IMR-90 (cell line): ENCODE measurements at regions not wholly inside any gene's neighbourhood (a gene's known extent, or its start where the extent isn't known, plus 50 kb on each side); places are given as distances from the start of the nearest gene placed in this dataset.

Source experiments
- ATAC-seq: fragments of 200-7000 bp; cut with Tn5 transposase; 2 replicates; pipeline ENCODE4 v1.9.1; 2020; ENCODE audit warnings: low read depth, mild to moderate bottlenecking, moderate library complexity
- BruUV-seq: library from RNA; stranded (reverse); fragments of 400-500 nt; replicated peaks from 2 replicates; lab custom pipeline; 2021; lab: Mats Ljungman, UMichigan
- CTCF ChIA-PET: fragments of 300-600 bp; formaldehyde crosslinking; extraction: SDS; loops from one replicate; lab custom pipeline; 2021; ENCODE audit warnings: antibody characterized with exemption; lab: Yijun Ruan, JAX
- POLR2A ChIA-PET: fragments of 300-600 bp; sonication (Branson Sonifier 250); formaldehyde crosslinking; loops from one replicate; lab custom pipeline; 2022; ENCODE audit warnings: antibody characterized with exemption; ENCODE audit not compliant: unreplicated experiment; lab: Charles Lee
- DNase-seq: peaks from one replicate; pipeline ENCODE4 v3.0.0; 2013
- H2AFZ ChIP-seq: replicated peaks from 2 replicates; pipeline ENCODE3; 2013; ENCODE audit warnings: low read length, mild to moderate bottlenecking; ENCODE audit not compliant: poor library complexity
- H2AK5ac ChIP-seq: 2 replicates; pipeline ENCODE4 v1.6.1; 2013; ENCODE audit warnings: low read depth, low read length, inconsistent platforms
- H2AK9ac ChIP-seq: replicated peaks from 2 replicates; pipeline ENCODE3; 2013; ENCODE audit warnings: mild to moderate bottlenecking, low read depth, low read length, moderate library complexity; ENCODE audit not compliant: poor library complexity
- H2BK120ac ChIP-seq: 2 replicates; pipeline ENCODE4 v1.6.1; 2013; ENCODE audit warnings: low read depth, low read length, inconsistent platforms
- H2BK15ac ChIP-seq: 3 replicates; pipeline ENCODE4 v1.6.1; 2013; ENCODE audit warnings: low read depth, low read length, inconsistent platforms
- H2BK20ac ChIP-seq: 2 replicates; pipeline ENCODE4 v1.6.1; 2013; ENCODE audit warnings: low read depth, mild to moderate bottlenecking, inconsistent platforms, low read length, moderate library complexity
- H2BK5ac ChIP-seq: 2 replicates; pipeline ENCODE4 v1.6.1; 2013; ENCODE audit warnings: mild to moderate bottlenecking, low read depth, low read length, inconsistent platforms; ENCODE audit not compliant: poor library complexity, severe bottlenecking
- H3K14ac ChIP-seq: replicated peaks from 2 replicates; pipeline ENCODE4 v1.6.1; 2013; ENCODE audit warnings: low read depth, low read length, inconsistent platforms
- H3K18ac ChIP-seq: 2 replicates; pipeline ENCODE4 v1.6.1; 2013; ENCODE audit warnings: low read depth, low read length, control low read depth
- H3K23ac ChIP-seq: 2 replicates; pipeline ENCODE4 v1.6.1; 2013; ENCODE audit warnings: low read depth, low read length, inconsistent platforms
- H3K27ac ChIP-seq: 2 replicates; pipeline ENCODE4 v1.5.1; 2013; ENCODE audit warnings: mild to moderate bottlenecking, control low read depth, low read length; ENCODE audit not compliant: insufficient read depth
- H3K27me3 ChIP-seq: 2 replicates; pipeline ENCODE4 v1.6.1; 2013; ENCODE audit warnings: low read length; ENCODE audit not compliant: control insufficient read depth, insufficient read depth
- H3K36me3 ChIP-seq: 2 replicates; pipeline ENCODE4 v1.6.1; 2013; ENCODE audit warnings: low read length, mixed read lengths; ENCODE audit not compliant: control insufficient read depth, insufficient read depth
- H3K4ac ChIP-seq: 2 replicates; pipeline ENCODE4 v1.6.1; 2013; ENCODE audit warnings: low read depth, low read length, inconsistent platforms
- H3K4me1 ChIP-seq: 2 replicates; pipeline ENCODE4 v1.6.1; 2013; ENCODE audit warnings: low read length, mixed read lengths; ENCODE audit not compliant: control insufficient read depth, insufficient read depth
- H3K4me2 ChIP-seq: 2 replicates; pipeline ENCODE4 v1.6.1; 2013; ENCODE audit warnings: low read depth, mild to moderate bottlenecking, control low read depth, low read length, moderate library complexity
- H3K4me3 ChIP-seq: 2 replicates; pipeline ENCODE4 v1.5.1; 2013; ENCODE audit warnings: low read depth, mild to moderate bottlenecking, control low read depth, low read length, moderate library complexity; ENCODE audit not compliant: insufficient read depth
- H3K56ac ChIP-seq: 2 replicates; pipeline ENCODE4 v1.6.1; 2013; ENCODE audit warnings: low read length, inconsistent platforms; ENCODE audit not compliant: insufficient read depth; ENCODE audit errors: extremely low read depth
- H3K79me1 ChIP-seq, 2 experiments: 2 replicates each; pipeline ENCODE4 v1.6.1; 2013; ENCODE audit warnings: low read length in 2 of 2, inconsistent platforms in 1 of 2, low read depth in 1 of 2
- H3K9ac ChIP-seq: 2 replicates; pipeline ENCODE4 v1.6.1; 2013; ENCODE audit warnings: low read depth, low read length, control low read depth
- H3K9me1 ChIP-seq: 2 replicates; pipeline ENCODE4 v1.6.1; 2013; ENCODE audit warnings: low read length, inconsistent platforms; ENCODE audit not compliant: insufficient read depth
- H3K9me3 ChIP-seq: 2 replicates; pipeline ENCODE4 v1.6.1; 2013; ENCODE audit warnings: low read length; ENCODE audit not compliant: control insufficient read depth, insufficient read depth
- H4K20me1 ChIP-seq: 2 replicates; pipeline ENCODE4 v1.6.1; 2013; ENCODE audit warnings: low read length, inconsistent platforms; ENCODE audit not compliant: insufficient read depth
- H4K5ac ChIP-seq: 2 replicates; pipeline ENCODE4 v1.6.1; 2013; ENCODE audit warnings: mild to moderate bottlenecking, low read depth, low read length, control low read depth
- H4K8ac ChIP-seq, 2 experiments: 2 replicates each; pipeline ENCODE4 v1.6.1; 2013; ENCODE audit warnings: low read depth in 2 of 2, low read length in 2 of 2, control low read depth in 1 of 2, inconsistent platforms in 1 of 2
- H4K91ac ChIP-seq: 2 replicates; pipeline ENCODE4 v1.6.1; 2013; ENCODE audit warnings: low read depth, low read length, inconsistent platforms; ENCODE audit not compliant: insufficient read depth
- MAFK ChIP-seq: IDR thresholded peaks from 2 replicates; pipeline ENCODE4 v1.6.1; 2012; ENCODE audit warnings: low read depth, low read length, improper control_type of control experiment
- POLR2A ChIP-seq: IDR thresholded peaks from 2 replicates; pipeline ENCODE4 v1.6.1; 2012; ENCODE audit warnings: mild to moderate bottlenecking, low read depth, low read length
- WGBS, 2 experiments: methylation state at CpG; one replicate each; pipeline versions ENCODE4 v1.1.5 to v1.1.7; 2013; ENCODE audit warnings: missing lambda C conversion rate in 2 of 2; ENCODE audit not compliant: insufficient read length in 1 of 2; ENCODE audit errors: extremely low coverage in 2 of 2; 5-methylcytosine and 5-hydroxymethylcytosine counted together
- dilution Hi-C: fragments of 300-500 bp; cut with HindIII; formaldehyde crosslinking; loops from one replicate; pipeline ENCODE4 v1.14.3; 2018; ENCODE audit warnings: low sequenced_read_pairs; ENCODE audit not compliant: unreplicated experiment
- in situ Hi-C: fragments of 300-500 bp; cut with MboI; formaldehyde crosslinking; loops from 3 replicates; pipeline ENCODE4 v1.14.3; 2019; ENCODE audit warnings: low sequenced_read_pairs, inconsistent platforms, mixed read lengths
- intact Hi-C: fragments of 100-400 bp; cut with micrococcal nuclease; formaldehyde crosslinking; loops from 2 replicates; pipeline ENCODE4 v1.10.0; 2022

DNA sequence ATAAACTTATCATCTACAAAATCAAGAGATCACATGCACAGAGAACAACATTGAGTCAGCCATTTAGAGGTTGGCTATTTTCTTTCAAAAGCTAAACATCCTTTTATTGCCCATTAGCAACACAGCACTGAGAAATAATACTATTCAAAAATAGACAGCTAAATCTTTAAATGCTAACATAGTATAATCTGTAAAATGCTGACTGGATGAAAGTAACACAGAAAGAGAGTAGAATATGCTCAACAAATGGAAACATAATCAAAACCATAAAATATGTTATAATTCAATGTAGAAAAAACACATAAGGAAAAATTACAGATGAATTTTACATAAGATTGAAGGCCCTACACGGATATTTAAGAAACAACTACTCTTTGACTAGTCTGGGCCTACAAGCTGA is 56.5 kb upstream of the COL3A1 start:
- Histone ChIP-seq H2BK5ac (no peak overlapping the region), H2BK15ac (no peak overlapping the region), H3K23ac (no peak overlapping the region), H2AK5ac (no peak overlapping the region), H3K9me1 (no peaks in the 10 kb centered on the region), H3K14ac (no peak overlapping the region), H3K18ac (peak overlapping the region; percentile 59; the same call in 1 of the 2 replicates), H3K36me3 (no peaks in the 10 kb centered on the region), H3K79me1 (no peaks in the 10 kb centered on the region), H4K5ac (no peak overlapping the region), H4K20me1 (no peaks in the 10 kb centered on the region), H2BK120ac (no peak overlapping the region), H2AFZ (no peak overlapping the region), H3K27me3 (no peaks in the 10 kb centered on the region), H3K4me1 (no peaks in the 10 kb centered on the region; the same call in 1 of the 2 replicates), H4K8ac (no peak overlapping the region), H2BK20ac (no peak overlapping the region), H3K9me3 (no peaks in the 10 kb centered on the region), H2AK9ac (no peak overlapping the region), H3K4me2 (no peak overlapping the region), H3K4me3 (no peak overlapping the region), H3K4ac (no peak overlapping the region), H3K56ac (no peak overlapping the region), H3K27ac (no peak overlapping the region), H4K91ac (no peak overlapping the region), H3K9ac (no peak overlapping the region)
- POLR2A ChIA-PET = no interaction called here
- BruUV-seq = no TSS peak
- intact Hi-C loops (no loop called here), in situ Hi-C loops (no loop called here), dilution Hi-C loops (no loop called here)
- 83% methylated on average over 1 of the region's 1 CpG; no CpG with 5 or more reads in 1 of the 2 experiments for WGBS, 2 experiments
- ATAC-seq (no peak), DNase-seq (no peak)
- CTCF ChIA-PET = no interaction called here
- TF ChIP-seq MAFK = peak; percentile 70
- TF ChIP-seq POLR2A = no peak
